ENCODE measurements at regions not wholly inside any gene's neighbourhood (a gene's known extent, or its start where the extent isn't known, plus 50 kb on each side); places are given as distances from the start of the nearest gene placed in this dataset.
"Not testable (repeated sequence)": the region's sequence is repeated elsewhere in the genome, so short reads cannot be mapped to it uniquely, and the experiment has no call there.

GRCh38 chr1:234961456-234962339, 166.9 kb downstream of the TOMM20 start:
- no peak for DNase-seq (ENCODE audit: low read depth in 2 of 2, low spot score in 1 of 2)

DNA sequence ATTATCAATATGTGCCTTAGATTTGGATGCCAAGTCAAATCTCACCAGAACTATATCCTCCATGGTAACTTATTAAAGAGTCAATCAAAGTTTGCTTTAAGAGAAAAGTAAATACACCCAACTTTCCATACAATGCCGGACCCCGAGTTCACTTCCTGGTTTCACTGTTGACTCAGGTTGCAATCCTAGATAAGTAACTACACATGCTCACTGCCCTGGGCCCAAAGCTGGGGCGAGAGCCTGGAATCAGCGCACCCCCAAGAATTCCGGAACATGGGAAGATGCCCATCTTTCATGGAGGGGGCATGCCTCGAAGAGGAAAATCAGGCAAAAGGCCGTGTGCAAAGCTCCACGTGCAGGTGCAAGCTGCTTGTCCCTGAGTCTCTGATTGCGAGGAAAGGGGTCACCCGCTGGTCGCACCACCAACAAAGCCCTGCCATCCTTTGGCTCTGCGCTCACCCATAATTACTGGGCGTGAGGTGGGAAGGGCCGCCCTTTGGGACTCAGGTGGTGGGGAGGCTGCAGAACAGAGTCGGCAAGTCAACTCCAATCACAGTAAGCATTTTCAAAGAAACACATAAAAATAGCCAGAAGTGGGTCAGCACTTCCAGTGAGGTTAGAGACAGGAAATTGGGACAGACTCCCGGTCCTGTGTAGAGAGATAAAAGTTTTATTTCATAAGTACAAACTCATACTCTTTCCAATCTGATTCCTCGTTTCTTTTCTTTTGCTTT, 167.7 kb downstream of the TOMM20 start:
- DNase-seq (ENCODE audit: low read depth in 2 of 2, low spot score in 1 of 2) = no peak

DNA sequence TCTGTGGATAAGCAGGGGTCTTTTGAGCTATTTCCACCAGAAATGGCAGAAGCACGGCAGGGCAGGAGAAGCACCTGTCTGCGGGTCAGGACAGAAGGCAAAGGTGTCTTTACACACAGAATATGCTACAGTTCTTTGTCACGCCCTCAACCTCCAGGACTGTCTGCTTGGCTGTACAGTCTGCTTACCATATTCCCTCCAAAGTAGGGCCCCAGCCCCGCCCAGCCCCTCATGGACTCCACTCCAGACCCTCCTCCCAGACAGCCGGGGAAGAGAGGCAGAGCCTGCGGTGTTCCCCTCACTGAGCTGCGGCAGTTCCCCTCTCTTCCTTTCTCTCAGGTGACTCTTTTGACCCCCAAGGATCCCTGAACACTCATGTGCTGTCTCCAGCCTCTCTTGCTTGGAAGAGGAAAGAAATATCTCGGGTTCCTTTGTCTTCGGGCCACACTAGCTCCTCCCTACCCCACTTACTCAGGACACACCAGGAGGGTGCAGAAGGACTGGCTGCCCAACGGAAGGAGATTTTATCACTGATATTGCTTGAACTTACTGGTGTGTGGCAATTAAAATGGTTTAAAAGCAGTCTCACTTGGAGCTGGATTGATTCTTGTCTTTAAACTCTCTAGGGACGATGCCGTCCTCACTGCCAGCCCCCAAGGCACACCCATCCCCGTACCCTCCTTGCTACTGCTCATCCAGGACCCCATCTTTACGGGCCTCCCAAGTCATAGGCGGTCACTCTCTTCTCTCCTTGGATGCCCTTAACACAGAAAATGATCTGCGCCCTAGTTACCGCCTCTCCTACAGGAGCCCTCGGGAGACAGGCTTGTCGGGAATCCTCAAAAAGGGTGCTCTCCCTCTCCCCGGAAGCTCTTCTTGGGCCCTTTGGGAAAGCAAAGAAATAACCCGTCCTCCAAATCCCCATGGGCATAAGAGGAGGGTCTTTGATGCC, 169.7 kb downstream of the TOMM20 start:
- no peak for DNase-seq (ENCODE audit: low read depth in 2 of 2, low spot score in 1 of 2)

GRCh38 chr1:234958066-234958705, 170.5 kb downstream of the TOMM20 start:
- DNase-seq (ENCODE audit: low read depth in 2 of 2, low spot score in 1 of 2) = no peak

GRCh38 chr1:234957330-234958065, 171.1 kb downstream of the TOMM20 start:
- no peak for DNase-seq (ENCODE audit: low read depth in 2 of 2, low spot score in 1 of 2)

DNA sequence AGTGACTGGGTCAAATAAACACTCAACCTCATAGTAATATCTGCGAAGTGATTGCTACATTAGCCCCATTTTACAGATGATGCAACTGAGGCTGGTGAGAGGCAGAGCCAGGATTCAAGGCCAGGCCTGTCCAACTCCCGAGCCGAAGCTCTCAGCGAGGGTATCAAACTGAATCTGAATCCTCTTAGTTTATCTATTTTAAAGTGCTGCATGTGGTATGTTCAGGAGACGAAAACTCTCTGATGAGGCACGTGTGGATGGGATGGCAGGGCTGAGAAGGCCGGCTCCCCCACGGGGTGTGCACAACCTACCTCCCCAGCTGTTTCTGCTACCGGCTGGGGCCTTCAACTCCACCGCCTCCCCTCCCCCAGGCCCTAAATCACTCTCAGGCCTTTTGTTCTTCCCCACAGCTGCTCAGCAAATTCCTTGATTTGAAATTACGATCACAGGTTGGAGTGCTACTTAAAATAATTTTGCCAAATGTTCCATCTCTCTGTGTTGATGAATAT, 171.8 kb downstream of the TOMM20 start:
- no peak for DNase-seq (ENCODE audit: low read depth in 2 of 2, low spot score in 1 of 2)

DNA sequence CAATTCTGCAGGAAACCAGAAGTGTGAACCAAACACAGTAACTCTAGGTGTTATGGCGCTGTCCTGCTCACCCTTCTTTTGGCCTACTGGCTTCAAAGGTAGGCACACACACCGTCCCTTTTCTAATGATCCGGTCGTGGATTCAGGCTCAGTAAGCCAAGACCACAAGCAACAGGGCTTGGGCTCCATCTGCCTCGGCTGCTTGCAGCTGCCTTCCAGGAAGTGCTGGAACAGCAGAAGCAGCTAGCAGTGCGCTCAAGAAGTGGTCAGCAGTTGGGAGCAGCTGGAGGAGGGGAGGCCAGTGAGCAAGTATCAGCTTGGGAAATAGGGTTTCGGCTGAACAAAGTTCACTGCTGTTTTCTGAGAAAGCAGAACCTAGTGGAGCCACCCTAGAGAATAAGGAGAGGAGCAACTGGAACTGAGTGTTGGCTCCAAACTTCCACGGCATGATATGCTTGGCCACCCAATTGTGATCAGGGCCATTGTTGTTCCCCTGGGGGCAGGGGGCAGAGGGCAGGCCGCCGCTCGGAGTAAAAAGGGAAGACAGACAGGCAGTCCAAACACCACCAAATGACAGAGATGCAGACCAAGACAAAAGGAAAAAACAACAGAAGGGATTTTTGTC, 173.4 kb downstream of the TOMM20 start:
- DNase-seq (ENCODE audit: low read depth in 2 of 2, low spot score in 1 of 2) = no peak

- no peak for DNase-seq (ENCODE audit: low read depth in 2 of 2, low spot score in 1 of 2)
Measured at GRCh38 chr1:234954613-234955012, 174.0 kb downstream of the TOMM20 start.

DNA sequence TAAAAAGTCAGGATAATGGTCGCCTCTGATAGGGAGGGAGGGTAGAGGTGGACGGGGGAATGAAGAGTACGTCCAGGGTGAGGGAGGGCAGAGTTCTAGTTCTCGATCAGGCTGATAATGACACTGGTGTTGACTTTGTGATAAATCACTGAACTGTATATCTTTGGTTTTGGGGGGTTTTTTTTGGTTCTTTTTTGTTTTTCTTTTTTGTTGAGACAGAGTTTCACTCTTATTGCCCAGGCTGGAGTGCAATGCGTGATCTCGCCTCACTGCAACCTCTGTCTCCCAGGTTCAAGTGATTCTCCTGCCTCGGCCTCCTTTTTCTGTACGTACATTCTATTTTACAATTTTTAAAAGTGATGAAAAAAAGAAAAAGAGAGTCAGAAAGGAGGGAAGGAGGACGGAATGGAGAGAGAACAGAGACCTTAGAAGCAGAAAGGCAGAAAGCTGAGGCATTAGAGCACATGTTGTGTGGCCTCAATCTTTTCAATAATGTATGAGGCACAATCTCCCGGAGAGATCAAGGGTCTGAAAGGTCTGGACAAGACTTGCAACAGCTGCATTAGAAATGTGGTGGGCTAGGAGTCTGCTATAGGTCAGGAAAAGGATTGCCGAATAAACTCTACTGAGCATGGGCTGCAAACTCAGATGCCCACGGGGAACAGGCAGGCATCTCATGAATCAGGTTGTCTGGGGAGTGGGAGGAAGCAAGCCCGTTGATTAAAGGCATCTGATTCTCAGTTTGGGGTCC, 174.8 kb downstream of the TOMM20 start:
- no peak for DNase-seq (ENCODE audit: low read depth in 2 of 2, low spot score in 1 of 2)

- DNase-seq (ENCODE audit: low read depth in 2 of 2, low spot score in 1 of 2) = no peak
Measured at GRCh38 chr1:234950598-234950997, 178.0 kb downstream of the TOMM20 start.

DNA sequence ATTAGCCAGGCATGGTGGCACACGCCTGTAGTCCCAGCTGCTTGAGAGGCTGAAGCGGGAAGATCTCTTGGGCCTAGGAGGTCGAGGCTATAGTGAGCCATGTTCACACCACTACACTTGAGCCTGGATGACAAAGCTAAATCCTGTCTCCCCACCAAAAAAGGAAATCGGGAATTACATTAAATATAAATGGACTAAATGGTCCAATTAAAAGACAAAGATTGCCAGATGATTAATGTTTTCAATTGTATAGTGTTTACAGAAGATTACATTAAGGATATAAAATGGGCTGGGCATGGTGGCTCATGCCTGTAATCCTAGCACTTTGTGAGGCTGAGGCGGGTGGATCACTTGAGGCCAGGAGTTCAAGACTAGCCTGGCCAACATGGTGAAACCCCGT, 179.1 kb downstream of the TOMM20 start:
- not testable (repeated sequence) for DNase-seq (ENCODE audit: low read depth in 2 of 2, low spot score in 1 of 2)

DNA sequence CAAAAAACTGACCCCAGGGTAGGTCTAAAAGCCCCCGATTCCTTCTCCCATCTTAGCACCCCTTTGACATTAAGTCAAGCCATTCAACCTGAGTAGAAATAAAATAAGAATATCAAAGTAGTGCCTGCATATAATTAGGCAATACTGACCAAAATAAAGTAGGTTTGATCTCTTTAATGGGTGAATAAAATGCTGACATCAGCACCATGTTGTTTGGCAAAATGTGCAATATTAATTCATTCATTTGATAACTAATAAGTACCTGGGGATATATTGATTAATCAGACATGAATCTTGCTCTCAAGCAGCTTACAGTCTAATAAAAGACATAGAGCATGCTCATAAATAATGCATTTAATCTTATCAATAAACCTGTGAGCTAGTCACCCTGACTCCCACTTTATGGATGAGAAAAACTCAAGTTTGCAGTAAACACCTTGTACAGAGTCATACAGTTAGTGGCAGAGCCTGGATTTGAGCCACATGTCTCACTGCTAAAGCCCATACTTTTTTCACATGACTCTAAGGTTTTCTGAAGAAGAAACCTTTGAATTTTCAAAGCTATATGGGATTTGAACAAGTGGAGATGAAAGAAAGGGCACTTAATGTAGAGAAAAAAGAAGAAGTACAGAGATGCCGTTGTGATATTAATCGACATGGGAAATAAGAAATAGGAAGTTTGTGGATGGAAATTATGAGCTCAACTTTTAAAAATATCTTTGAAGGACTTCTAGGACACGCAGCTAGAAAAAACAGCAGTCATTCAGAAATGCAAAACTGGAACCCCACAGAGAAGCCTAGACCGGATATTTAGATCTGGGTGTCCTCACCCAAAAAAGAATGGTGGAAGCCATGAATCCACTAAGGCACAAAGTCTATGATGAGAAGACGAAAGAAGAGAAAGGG, 183.9 kb downstream of the TOMM20 start:
- no peak for DNase-seq (ENCODE audit: low read depth in 2 of 2, low spot score in 1 of 2)

GRCh38 chr1:234943836-234944402, 184.7 kb downstream of the TOMM20 start:
- no peak for DNase-seq (ENCODE audit: low read depth in 2 of 2, low spot score in 1 of 2)

DNA sequence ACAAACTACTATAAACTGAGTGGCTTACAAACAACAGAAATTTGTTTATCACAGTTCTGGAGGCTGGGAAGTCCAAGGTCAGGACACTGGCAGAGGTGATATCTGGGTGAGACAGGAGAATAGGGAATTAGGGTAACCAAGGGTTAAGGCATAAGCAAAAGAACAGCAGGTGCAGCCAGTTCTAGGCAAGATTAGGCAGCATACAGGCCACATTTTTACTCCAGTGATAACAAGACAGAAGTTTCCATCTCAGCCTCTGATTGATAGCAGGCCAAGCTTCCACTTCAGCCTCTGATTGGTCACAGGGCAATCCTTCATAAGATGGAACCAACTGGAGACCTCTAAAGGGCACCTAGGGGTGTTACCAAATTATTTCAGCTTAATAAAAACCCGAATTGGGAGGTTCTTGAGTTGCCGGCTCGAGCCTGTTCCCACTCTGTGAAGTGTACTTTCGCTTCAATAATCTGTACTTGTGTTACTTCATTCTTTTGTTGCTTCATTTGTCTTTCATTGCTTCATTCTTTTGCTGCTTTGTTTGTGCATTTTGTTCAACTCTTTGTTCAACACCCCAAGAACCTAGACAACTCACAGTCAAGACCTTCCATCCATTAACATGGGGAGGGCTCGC, 185.6 kb downstream of the TOMM20 start:
- no peak for DNase-seq (ENCODE audit: low read depth in 2 of 2, low spot score in 1 of 2)

GRCh38 chr1:234942012-234942332, 186.7 kb downstream of the TOMM20 start:
- DNase-seq (ENCODE audit: low read depth in 2 of 2, low spot score in 1 of 2) = no peak

- DNase-seq (ENCODE audit: low read depth in 2 of 2, low spot score in 1 of 2) = no peak
Measured at GRCh38 chr1:234941321-234942011, 187.2 kb downstream of the TOMM20 start.

Measured in stimulated activated CD8-positive, alpha-beta memory T cell treated with anti-CD3 and anti-CD28 coated beads, Interleukin-4, amount 100 ng/mL, for 4 hours (primary cell).